ENCODE measurements at regions not wholly inside any gene's neighbourhood (a gene's known extent, or its start where the extent isn't known, plus 50 kb on each side); places are given as distances from the start of the nearest gene placed in this dataset.

DNA sequence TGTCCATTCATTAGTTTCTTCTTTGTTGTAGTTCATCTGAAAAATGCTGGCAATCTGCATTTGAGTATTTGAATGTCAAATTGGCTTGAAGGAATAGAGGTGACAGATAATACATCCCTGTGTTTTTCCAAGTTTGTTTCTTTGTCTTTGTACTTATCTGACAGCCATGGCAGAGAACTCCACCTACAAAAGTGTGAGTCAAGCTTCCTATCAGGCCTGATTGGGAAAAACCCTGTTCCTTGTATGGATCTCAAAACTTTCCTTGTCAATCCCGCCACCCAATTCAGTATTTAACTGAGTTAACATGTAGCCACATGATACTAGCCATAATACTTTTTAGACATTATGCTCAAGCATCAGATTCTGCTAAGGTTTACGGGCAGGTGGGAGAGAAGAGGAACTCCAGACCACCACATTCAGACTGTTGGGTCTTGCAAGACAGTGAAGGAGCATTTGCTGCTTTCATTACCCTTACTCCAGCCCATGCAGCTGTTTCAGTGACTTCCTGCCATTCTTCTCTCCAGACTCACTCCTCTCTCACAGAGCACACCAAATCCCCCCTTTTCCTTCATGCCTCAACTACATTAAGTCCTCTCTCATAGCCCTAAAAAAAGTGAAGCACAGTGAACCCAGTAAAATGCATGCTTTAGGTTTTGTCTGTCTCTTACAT is 65.9 kb downstream of the BLID start:
- TF ChIP-seq, protein P1, sequence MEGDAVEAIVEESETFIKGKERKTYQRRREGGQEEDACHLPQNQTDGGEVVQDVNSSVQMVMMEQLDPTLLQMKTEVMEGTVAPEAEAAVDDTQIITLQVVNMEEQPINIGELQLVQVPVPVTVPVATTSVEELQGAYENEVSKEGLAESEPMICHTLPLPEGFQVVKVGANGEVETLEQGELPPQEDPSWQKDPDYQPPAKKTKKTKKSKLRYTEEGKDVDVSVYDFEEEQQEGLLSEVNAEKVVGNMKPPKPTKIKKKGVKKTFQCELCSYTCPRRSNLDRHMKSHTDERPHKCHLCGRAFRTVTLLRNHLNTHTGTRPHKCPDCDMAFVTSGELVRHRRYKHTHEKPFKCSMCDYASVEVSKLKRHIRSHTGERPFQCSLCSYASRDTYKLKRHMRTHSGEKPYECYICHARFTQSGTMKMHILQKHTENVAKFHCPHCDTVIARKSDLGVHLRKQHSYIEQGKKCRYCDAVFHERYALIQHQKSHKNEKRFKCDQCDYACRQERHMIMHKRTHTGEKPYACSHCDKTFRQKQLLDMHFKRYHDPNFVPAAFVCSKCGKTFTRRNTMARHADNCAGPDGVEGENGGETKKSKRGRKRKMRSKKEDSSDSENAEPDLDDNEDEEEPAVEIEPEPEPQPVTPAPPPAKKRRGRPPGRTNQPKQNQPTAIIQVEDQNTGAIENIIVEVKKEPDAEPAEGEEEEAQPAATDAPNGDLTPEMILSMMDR (IDR thresholded peaks at IDR 0.05) = no peak
- TF ChIP-seq POLR2A (IDR thresholded peaks at IDR 0.05) = no peak

All from testis (tissue), 2 donors.